Astrocyte of the cerebellum (primary cell): ENCODE measurements at regions not wholly inside any gene's neighbourhood (a gene's known extent, or its start where the extent isn't known, plus 50 kb on each side); places are given as distances from the start of the nearest gene placed in this dataset.

Experiments
- DNase-seq: peaks from one replicate; pipeline ENCODE4 v3.0.0-alpha.2; 2011; ENCODE audit warnings: low read depth
- H3K4me3 ChIP-seq: 2 replicates; pipeline ENCODE4 v1.5.1; 2011; ENCODE audit warnings: mild to moderate bottlenecking, low read depth, low read length, moderate library complexity
- in situ Hi-C: cut with HindIII; loops from 2 replicates; pipeline ENCODE4 v1.10.0; 2017; ENCODE audit warnings: low sequenced_read_pairs
- TF ChIP-seq, protein P1 (sequence below): IDR thresholded peaks from 2 replicates; pipeline ENCODE4 v1.5.1; 2012; ENCODE audit warnings: low read length, low read depth, moderate library complexity, mild to moderate bottlenecking; ENCODE audit errors: missing control alignments

DNA sequence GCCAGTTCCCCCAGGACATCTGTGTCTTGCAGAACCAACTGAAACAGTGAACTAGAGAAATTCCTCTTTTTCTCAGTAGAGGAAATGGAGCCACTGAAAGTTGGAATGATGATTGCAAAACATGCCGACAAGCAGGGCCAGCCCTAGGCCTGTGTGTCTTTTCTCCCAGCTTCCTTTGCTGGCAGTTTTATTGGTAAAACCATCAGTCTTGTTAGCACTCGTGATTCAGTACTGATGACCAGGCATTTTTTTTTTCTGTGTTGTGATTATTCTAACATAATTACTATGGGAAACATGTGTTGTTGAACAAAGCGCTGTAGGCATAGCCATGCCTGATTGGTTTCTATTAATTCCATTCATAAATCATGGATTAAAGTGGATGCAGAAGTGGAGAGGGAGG, 620.7 kb downstream of the AACS start:
- in situ Hi-C loops: no loop called here

DNA sequence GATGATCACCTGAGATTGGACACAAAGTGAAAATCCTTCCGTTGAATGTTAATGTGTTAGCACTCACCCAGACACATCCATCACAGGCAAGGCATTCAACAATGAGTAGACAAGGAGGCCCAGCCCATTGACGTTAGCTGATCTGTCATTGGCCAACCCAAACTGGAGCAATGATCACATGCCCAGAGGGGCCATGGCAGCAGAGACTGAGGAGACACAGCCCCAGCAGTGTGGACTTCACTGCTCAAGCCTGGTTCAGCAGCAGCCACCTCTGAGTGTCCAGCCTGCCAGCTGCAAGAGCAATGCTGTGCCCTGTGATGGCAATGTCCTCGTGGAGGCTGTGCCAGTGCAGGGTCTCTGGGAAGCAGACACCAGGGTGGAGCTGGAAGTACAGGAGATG, 622.2 kb downstream of the AACS start:
- DNase-seq: no peak
- TF ChIP-seq, protein P1, sequence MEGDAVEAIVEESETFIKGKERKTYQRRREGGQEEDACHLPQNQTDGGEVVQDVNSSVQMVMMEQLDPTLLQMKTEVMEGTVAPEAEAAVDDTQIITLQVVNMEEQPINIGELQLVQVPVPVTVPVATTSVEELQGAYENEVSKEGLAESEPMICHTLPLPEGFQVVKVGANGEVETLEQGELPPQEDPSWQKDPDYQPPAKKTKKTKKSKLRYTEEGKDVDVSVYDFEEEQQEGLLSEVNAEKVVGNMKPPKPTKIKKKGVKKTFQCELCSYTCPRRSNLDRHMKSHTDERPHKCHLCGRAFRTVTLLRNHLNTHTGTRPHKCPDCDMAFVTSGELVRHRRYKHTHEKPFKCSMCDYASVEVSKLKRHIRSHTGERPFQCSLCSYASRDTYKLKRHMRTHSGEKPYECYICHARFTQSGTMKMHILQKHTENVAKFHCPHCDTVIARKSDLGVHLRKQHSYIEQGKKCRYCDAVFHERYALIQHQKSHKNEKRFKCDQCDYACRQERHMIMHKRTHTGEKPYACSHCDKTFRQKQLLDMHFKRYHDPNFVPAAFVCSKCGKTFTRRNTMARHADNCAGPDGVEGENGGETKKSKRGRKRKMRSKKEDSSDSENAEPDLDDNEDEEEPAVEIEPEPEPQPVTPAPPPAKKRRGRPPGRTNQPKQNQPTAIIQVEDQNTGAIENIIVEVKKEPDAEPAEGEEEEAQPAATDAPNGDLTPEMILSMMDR: no peak
- in situ Hi-C loops: no loop called here
- no peak overlapping the region for H3K4me3 ChIP-seq

More for the DNA sequence above, 620.7 kb downstream of the AACS start:
- no peak overlapping the region for H3K4me3 ChIP-seq
- TF ChIP-seq, protein P1: no peak
- no peak for DNase-seq

DNA sequence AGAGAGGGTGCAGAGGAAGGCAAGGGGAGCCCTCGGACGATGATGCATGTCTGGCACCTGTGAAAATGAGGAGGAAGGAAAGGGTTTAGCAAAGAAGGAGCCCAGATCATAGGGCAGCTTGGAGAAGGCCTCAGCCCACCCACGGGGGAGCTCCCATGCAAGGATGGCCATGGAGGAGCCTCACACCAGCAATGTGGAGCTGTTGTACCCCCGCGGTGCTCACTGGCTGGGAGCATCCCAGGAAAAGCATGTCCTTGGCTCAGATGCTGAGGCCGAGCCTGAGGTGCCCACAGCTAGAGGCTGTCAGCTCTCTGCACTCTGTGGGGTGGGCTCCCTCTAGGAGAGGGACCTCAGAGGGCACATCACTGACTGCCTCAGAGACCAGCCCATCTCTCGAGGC, 622.6 kb downstream of the AACS start:
- no peak overlapping the region for H3K4me3 ChIP-seq
- in situ Hi-C loops: no loop called here
- no peak for DNase-seq
- TF ChIP-seq, protein P1: no peak

DNA sequence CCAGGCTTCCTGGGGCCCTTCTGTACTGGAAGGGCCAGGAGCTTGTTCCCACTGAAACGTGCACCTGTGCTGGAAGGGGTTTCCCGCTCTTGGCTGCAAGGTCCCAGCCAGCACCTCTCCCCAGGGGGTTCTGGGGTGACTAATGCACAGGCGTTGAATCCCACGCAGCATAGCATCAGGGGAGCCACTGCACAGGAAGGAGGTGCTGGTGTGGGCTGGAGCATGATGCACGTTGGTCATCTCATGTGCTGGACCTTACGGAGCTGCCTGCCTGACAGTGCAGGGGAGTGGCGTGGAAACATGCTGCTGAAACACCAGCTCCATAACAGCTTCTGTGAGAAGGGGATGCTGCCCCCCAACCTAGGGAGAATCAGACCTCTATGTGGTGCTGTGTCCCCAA, 623.0 kb downstream of the AACS start:
- H3K4me3 ChIP-seq: no peak overlapping the region
- DNase-seq: no peak
- in situ Hi-C loops: no loop called here
- TF ChIP-seq, protein P1: no peak

DNA sequence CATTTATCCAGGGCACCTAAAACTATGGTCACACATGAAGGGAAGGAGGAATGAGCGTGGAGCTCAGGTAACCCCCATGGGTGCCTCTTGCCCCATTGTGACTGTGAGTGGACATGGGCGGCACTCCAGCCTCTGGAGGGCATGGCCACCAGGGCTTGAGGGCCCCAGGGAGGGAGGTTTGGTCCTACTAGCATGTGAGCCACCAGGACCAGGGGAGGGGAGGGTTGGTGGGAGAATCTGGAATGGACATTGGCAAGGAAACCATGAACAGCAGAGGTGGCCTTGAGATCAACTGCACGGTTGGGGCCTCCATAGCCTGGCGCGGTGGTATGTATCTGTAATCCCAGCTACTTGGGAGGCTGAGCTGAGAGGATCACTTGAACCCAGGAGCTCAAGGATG, 623.6 kb downstream of the AACS start:
- TF ChIP-seq, protein P1: no peak
- H3K4me3 ChIP-seq: no peak overlapping the region
- DNase-seq: no peak

DNA sequence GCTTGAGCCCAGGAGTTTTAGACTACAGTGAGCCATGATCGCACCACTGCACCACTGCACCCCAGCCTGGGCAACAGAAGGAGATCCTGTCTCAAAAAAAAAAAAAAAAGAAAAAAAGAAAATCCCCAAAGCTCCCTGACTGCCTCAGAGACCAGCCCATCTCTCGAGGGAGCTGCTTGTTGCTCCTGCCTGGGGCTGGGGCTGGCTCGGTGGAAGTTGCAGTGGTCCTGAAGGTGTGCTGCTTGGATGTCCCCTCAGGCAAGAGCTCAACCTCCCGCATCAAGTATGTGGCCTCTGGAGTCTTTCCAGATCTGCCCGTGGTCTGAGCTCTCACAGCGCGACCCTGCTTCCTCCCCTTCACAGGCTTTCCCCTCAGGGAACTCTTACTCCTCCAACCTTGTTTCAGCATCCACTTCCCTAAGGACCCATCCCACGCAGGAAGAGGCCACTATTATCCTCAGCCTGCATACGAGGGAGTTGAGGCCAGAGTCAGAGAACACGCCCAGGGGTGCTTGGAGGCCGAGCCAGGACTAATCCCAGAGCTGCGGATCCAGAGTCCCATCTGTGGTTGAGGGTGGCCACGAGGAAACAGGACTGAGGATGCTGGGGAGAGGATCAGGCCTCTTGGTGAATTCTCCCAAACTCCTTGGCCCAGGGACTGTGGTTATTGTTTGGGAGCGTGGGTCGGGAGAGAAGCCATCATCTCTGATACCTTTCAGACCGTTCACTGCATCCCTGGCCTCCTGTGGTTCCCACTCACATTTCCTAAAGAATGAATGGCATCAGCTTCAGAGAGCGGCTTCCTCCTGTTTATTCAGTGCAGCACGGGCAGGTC, 624.6 kb downstream of the AACS start:
- in situ Hi-C loops: no loop called here
- TF ChIP-seq, protein P1: no peak
- no peak for DNase-seq
- H3K4me3 ChIP-seq: no peak overlapping the region

More for the DNA sequence above, 623.6 kb downstream of the AACS start:
- in situ Hi-C loops: no loop called here
